Common myeloid progenitor, CD34-positive (primary cell): ENCODE measurements at regions not wholly inside any gene's neighbourhood (a gene's known extent, or its start where the extent isn't known, plus 50 kb on each side); places are given as distances from the start of the nearest gene placed in this dataset.

Experiments
- CTCF ChIA-PET: fragments of 350-600 bp; sonication (Branson Sonifier 250); formaldehyde crosslinking; loops from one replicate; lab custom pipeline; 2021; ENCODE audit warnings: antibody characterized with exemption; lab: Charles Lee
- POLR2A ChIA-PET: fragments of 350-600 bp; sonication (Branson Sonifier 250); formaldehyde crosslinking; loops from one replicate; lab custom pipeline; 2021; ENCODE audit warnings: antibody characterized with exemption; lab: Charles Lee
- DNase-seq, 3 donors: peaks; one replicate each; pipeline versions ENCODE4 v3.0.0 to v3.0.0-alpha.2; 2013
- H3K27ac ChIP-seq, 2 experiments: 1 replicate in 1 of 2; 2 replicates in 1 of 2; pipeline ENCODE4 v1.7.0; 2013; ENCODE audit warnings: inconsistent platforms in 2 of 2, low read length in 2 of 2, mild to moderate bottlenecking in 2 of 2, low read depth in 1 of 2, moderate library complexity in 1 of 2; ENCODE audit not compliant: severe bottlenecking in 2 of 2, insufficient read depth in 1 of 2, poor library complexity in 1 of 2
- H3K27me3 ChIP-seq, 5 experiments: replicated peaks in 2 of 5; 1 replicate in 3 of 5; 2 replicates in 2 of 5; pipeline versions ENCODE4 v1.6.1 to v1.7.0; 2013; ENCODE audit warnings: low read length in 4 of 5, mild to moderate bottlenecking in 2 of 5, moderate library complexity in 2 of 5, inconsistent platforms in 1 of 5; ENCODE audit not compliant: insufficient read depth in 5 of 5, control insufficient read depth in 4 of 5
- H3K36me3 ChIP-seq, 4 experiments: 1 replicate in 2 of 4; 2 replicates in 2 of 4; pipeline versions ENCODE4 v1.6.1 to v1.7.0; 2013; ENCODE audit warnings: low read length in 3 of 4, control low read depth in 1 of 4, mild to moderate bottlenecking in 1 of 4; ENCODE audit not compliant: control insufficient read depth in 4 of 4, insufficient read depth in 4 of 4
- H3K4me1 ChIP-seq, 4 experiments: 1 replicate in 3 of 4; 2 replicates in 1 of 4; pipeline versions ENCODE4 v1.6.1 to v1.7.1; 2013; ENCODE audit warnings: low read length in 3 of 4, mild to moderate bottlenecking in 3 of 4, control low read depth in 1 of 4, inconsistent platforms in 1 of 4, moderate library complexity in 1 of 4; ENCODE audit not compliant: control insufficient read depth in 4 of 4, insufficient read depth in 4 of 4; ENCODE audit errors: control extremely low read depth in 1 of 4
- H3K4me3 ChIP-seq, 7 experiments: 1 replicate in 4 of 7; 2 replicates in 3 of 7; pipeline versions ENCODE4 v1.5.1 to v1.7.0; 2013; ENCODE audit warnings: mild to moderate bottlenecking in 7 of 7, low read length in 6 of 7, moderate library complexity in 6 of 7, inconsistent platforms in 2 of 7, low read depth in 2 of 7, control low read depth in 1 of 7; ENCODE audit not compliant: insufficient read depth in 4 of 7, control insufficient read depth in 1 of 7; ENCODE audit errors: extremely low read depth in 1 of 7
- H3K9me3 ChIP-seq, 5 experiments: 1 replicate in 4 of 5; 2 replicates in 1 of 5; pipeline versions ENCODE4 v1.6.1 to v1.7.1; 2013; ENCODE audit warnings: low read length in 4 of 5, mild to moderate bottlenecking in 2 of 5, inconsistent platforms in 1 of 5, low read depth in 1 of 5, moderate library complexity in 1 of 5; ENCODE audit not compliant: control insufficient read depth in 4 of 5, insufficient read depth in 2 of 5; ENCODE audit errors: control extremely low read depth in 1 of 5
- WGBS: methylation state at CpG from one replicate; pipeline ENCODE4 v1.1.5; 2013; ENCODE audit not compliant: insufficient coverage; 5-methylcytosine and 5-hydroxymethylcytosine counted together

DNA sequence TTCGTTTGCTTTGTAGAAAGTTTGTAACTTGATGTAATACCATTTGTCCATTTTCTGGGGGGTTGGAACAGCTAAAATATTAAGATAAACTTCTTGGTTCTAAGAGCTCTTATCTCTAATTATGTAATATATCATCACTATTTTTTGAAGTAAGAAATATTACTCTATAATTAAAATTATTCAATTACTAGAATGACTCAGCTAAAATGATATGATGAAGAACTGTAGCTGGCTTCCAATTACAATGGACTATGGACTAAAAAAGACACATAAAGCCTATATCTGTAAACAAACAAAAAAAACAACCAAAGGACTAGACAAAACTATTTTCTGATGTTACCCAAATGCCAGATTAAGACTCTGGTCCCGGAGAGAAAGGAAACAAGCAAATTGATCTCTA is 569.4 kb downstream of the PCDH18 start:
- no peaks in the 10 kb centered on the region for H3K4me1 ChIP-seq
- DNase-seq: no peak
- no peaks in the 10 kb centered on the region for H3K36me3 ChIP-seq
- ChIA-PET POLR2A (no interaction called here), CTCF (no interaction called here)
- WGBS: 92% methylated on average over 2 of the region's 2 CpGs
- H3K9me3 ChIP-seq: no peaks in the 10 kb centered on the region
- no peak overlapping the region for H3K4me3 ChIP-seq
- H3K27me3 ChIP-seq: no peaks in the 10 kb centered on the region
- no peak overlapping the region for H3K27ac ChIP-seq

DNA sequence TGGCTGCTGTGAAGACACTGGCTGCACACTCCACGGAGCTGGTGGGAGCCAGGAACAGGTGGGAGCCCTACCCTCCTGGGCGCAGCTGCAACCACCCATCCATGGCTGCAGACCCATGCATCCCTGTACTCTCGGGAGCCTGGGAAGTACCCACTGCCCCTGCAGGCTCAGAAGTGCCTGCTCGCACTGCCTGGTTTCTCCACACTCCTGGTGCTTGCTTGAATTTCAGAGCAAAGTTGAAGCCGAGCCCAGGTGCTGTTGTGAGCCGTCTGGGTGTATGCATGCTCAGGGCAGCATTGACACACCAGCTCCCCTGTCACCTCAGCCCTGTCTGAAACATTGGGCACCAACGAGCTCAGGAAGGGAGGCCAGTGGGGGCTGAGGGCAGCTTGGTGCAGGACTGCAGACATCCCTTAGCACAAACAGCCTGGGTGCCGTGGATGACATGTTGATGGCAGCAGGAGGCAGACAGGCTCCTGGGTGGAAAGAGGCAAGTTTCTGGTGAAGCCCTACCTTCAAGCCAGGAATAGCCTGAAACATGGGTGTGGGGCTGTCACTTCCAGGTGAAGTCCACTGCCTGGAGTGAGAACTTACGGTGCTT is 585.9 kb downstream of the PCDH18 start:
- no peak overlapping the region for H3K27ac ChIP-seq
- H3K4me1 ChIP-seq: no peaks in the 10 kb centered on the region
- DNase-seq: no peak
- WGBS: 99% methylated on average over 9 of the region's 9 CpGs
- CTCF ChIA-PET: no interaction called here
- POLR2A ChIA-PET: no interaction called here
- no peaks in the 10 kb centered on the region for H3K27me3 ChIP-seq
- H3K9me3 ChIP-seq: peaks cover 0 to 3% (median 0%) of the 10 kb centered on the region in 5 experiments
- H3K36me3 ChIP-seq: no peaks in the 10 kb centered on the region
- H3K4me3 ChIP-seq: no peak overlapping the region

DNA sequence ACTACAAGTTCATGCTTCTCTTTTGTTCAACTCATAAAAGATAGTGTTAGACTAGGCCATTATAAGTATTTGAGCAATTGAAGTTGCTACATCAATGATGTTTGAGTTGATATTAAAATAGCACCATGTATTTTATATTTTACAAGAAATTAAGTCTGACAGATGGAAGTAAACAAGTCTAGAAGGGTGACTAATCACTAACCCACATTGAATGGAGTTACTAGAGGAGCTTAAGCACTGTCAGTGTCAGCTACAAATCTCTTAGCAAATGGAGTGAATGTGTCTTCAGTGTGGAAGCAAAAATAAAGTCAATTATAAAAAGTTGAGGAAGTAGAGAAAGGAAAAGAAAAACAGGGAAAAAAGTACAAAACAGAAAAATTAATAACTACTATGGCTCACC is 592.5 kb downstream of the PCDH18 start:
- ChIA-PET POLR2A (no interaction called here), CTCF (no interaction called here)
- Histone ChIP-seq H3K9me3 (no peaks in the 10 kb centered on the region), H3K27me3 (no peaks in the 10 kb centered on the region), H3K36me3 (no peaks in the 10 kb centered on the region), H3K4me1 (no peaks in the 10 kb centered on the region), H3K4me3 (no peak overlapping the region), H3K27ac (no peak overlapping the region)
- no peak for DNase-seq

DNA sequence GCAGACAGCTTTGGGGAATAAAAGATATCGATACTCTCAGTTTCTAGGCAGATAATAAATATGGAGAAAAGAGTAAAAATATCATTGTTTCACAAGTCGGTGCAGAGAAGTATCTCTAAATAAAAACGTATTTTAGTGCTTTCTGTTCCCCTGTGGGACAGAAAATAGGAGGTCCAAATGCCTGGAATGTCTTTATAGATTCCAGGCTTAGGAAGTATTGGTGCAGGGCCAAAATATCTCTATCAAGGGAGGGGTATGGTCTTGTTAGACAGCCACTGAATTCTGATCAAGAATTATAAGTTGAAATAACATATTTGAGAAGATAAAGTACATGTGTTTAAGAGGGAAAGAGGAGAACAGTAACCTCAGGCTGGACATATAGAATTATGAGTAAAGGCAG is 596.4 kb downstream of the PCDH18 start:
- ChIA-PET CTCF (no interaction called here), POLR2A (no interaction called here)
- no peaks in the 10 kb centered on the region for H3K27me3 ChIP-seq
- 78% methylated on average over 3 of the region's 3 CpGs for WGBS
- H3K27ac ChIP-seq: no peak overlapping the region
- H3K36me3 ChIP-seq: no peaks in the 10 kb centered on the region
- H3K4me3 ChIP-seq: no peak overlapping the region
- DNase-seq: no peak
- H3K9me3 ChIP-seq: no peaks in the 10 kb centered on the region
- no peaks in the 10 kb centered on the region for H3K4me1 ChIP-seq

DNA sequence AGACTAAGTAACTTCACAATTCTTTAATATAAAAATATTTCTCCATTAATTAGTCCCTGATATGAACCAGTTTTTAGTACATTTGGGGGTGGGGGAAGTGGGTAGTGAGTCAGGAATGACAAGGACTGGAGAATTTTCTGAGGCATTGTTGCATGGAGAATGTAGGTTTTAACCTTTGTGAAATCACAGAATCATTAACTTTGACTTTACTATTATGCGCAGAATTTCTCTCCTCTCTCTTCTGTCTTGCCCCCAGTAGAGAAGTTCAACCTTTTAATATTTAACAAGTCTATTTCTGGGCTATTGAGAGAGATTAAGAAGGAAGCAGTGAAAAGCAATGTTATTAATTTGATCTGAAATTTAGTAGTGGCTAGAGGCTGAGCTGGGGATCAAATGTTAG is 597.0 kb downstream of the PCDH18 start:
- DNase-seq: no peak
- no peaks in the 10 kb centered on the region for H3K36me3 ChIP-seq
- no peaks in the 10 kb centered on the region for H3K27me3 ChIP-seq
- H3K4me1 ChIP-seq: no peaks in the 10 kb centered on the region
- no CpG with 5 or more reads among the region's 1 CpG for WGBS
- no peaks in the 10 kb centered on the region for H3K9me3 ChIP-seq
- POLR2A ChIA-PET: no interaction called here
- no peak overlapping the region for H3K27ac ChIP-seq
- no peak overlapping the region for H3K4me3 ChIP-seq
- CTCF ChIA-PET: no interaction called here

DNA sequence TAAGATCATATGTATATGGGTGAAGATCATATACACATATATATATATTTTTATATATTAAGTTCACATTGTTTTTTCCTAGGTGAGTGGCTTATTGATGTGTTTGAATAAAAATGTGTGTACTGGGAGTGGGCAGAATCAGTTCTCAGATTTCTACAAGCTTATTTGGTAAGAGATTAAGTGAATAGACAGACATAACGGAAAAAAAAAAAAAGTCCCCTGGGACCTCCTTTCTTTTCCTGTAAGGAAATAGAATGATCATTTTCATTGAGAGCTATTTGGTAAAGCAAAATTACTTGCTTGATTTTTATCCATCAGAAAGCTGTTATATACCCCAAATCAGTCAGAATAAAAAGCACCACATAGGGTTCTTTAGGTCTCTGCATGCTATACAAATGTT is 597.7 kb downstream of the PCDH18 start:
- POLR2A ChIA-PET: interaction anchor here (0.6 kb wide), 1 partner anchor 149 kb away, joined by 5 read pairs; no protein-coding TSS in a partner anchor

DNA sequence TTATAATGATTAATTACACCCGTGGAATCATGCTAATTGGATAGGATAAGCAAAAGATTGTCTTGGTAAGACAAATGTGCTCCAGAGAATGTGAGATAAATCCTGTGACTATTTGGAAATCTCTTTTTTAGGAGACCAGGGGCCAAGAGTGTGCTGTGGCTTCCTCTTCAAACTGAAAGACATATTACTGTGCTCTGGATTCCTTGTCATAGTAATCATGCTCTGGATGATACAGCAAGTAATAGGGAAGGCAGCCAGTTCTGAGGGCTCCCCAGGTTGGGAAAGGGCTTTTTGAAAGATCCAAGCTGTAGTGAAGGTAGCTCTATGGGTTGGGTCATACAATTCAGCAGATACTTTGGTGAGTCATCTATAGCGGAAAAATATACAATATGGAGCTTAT is 600.5 kb downstream of the PCDH18 start:
- Histone ChIP-seq H3K27ac (no peak overlapping the region), H3K4me1 (no peaks in the 10 kb centered on the region), H3K27me3 (no peaks in the 10 kb centered on the region), H3K36me3 (no peaks in the 10 kb centered on the region), H3K9me3 (no peaks in the 10 kb centered on the region), H3K4me3 (no peak overlapping the region)
- POLR2A ChIA-PET: interaction anchor here (0.5 kb wide), 1 partner anchor 1743 kb away, joined by 3 read pairs; no protein-coding TSS in a partner anchor
- DNase-seq: no peak
- WGBS: no CpG with 5 or more reads among the region's 2 CpGs
- CTCF ChIA-PET: no interaction called here

More for the DNA sequence above, 597.7 kb downstream of the PCDH18 start:
- Histone ChIP-seq H3K27me3 (no peaks in the 10 kb centered on the region), H3K4me1 (no peaks in the 10 kb centered on the region), H3K9me3 (no peaks in the 10 kb centered on the region), H3K36me3 (no peaks in the 10 kb centered on the region), H3K27ac (no peak overlapping the region), H3K4me3 (no peak overlapping the region)
- no peak for DNase-seq
- no CpG with 5 or more reads among the region's 1 CpG for WGBS
- CTCF ChIA-PET: no interaction called here
